Keratinocyte (primary cell): ENCODE measurements at regions not wholly inside any gene's neighbourhood (a gene's known extent, or its start where the extent isn't known, plus 50 kb on each side); places are given as distances from the start of the nearest gene placed in this dataset.

Source experiments
- EZH2 ChIP-seq: IDR thresholded peaks from one replicate; pipeline ENCODE4 v1.6.1; 2012; ENCODE audit warnings: inconsistent platforms, mild to moderate bottlenecking, low read length, moderate library complexity
- TF ChIP-seq, protein P1 (sequence below), 3 experiments: IDR thresholded peaks in 1 of 3; conservative IDR thresholded peaks in 1 of 3; optimal IDR thresholded peaks in 1 of 3; 2 replicates in 2 of 3; 3 replicates in 1 of 3; pipeline versions ENCODE3 to v1.5.1; 2011; ENCODE audit warnings: low read length in 3 of 3, mild to moderate bottlenecking in 3 of 3, moderate library complexity in 2 of 3, control low read depth in 1 of 3, inconsistent platforms in 1 of 3; ENCODE audit not compliant: insufficient read depth in 2 of 3; ENCODE audit errors: extremely low read depth in 1 of 3

DNA sequence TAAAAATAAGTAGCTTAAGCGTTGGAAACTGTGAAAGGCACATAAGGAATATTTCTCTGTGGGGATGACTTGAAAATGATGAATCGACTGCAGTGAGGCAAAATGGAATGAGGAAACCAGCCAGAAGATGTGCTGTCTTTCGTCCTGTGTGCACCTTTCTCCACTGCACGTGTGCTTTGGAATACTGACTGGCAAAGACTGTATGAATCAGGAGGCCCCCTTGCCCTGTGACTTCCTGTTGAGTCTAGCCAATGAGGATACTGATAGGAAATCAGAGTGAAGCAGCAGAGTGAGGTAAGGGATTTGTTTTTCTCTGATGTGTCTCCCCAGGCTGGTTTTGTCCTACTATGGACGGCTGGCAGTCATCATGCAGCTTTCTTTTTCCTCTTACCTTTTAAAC, 118.2 kb upstream of the ADGRL4 start:
- no peak for TF ChIP-seq EZH2
- TF ChIP-seq, protein P1, sequence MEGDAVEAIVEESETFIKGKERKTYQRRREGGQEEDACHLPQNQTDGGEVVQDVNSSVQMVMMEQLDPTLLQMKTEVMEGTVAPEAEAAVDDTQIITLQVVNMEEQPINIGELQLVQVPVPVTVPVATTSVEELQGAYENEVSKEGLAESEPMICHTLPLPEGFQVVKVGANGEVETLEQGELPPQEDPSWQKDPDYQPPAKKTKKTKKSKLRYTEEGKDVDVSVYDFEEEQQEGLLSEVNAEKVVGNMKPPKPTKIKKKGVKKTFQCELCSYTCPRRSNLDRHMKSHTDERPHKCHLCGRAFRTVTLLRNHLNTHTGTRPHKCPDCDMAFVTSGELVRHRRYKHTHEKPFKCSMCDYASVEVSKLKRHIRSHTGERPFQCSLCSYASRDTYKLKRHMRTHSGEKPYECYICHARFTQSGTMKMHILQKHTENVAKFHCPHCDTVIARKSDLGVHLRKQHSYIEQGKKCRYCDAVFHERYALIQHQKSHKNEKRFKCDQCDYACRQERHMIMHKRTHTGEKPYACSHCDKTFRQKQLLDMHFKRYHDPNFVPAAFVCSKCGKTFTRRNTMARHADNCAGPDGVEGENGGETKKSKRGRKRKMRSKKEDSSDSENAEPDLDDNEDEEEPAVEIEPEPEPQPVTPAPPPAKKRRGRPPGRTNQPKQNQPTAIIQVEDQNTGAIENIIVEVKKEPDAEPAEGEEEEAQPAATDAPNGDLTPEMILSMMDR (optimal IDR thresholded peaks at IDR 0.05 in 1 of 3, IDR thresholded peaks at IDR 0.05 in 1 of 3, conservative IDR thresholded peaks at IDR 0.05 in 1 of 3; ENCODE audit: extremely low read depth in 1 of 3, insufficient read depth in 2 of 3, low read length in 3 of 3): no peak
